Fibroblast of skin of left biceps (primary cell): ENCODE measurements at regions not wholly inside any gene's neighbourhood (a gene's known extent, or its start where the extent isn't known, plus 50 kb on each side); places are given as distances from the start of the nearest gene placed in this dataset.
A peak's percentile ranks its signal among the peaks of the same experiment; 100 is the strongest.

Experiments
- DNase-seq, 2 experiments: peaks; one replicate each; pipeline ENCODE4 v3.0.0-alpha.2; 2013; ENCODE audit warnings: low read depth in 2 of 2

GRCh38 chr12:123041042-123041531 lies 60.6 kb downstream of the ARL6IP4 start:
- DNase-seq, result no peak

- no peak for DNase-seq
Measured at GRCh38 chr12:123040106-123040505, 59.6 kb downstream of the ARL6IP4 start.

- no peak for DNase-seq
Measured at GRCh38 chr12:123038966-123039365, 58.5 kb downstream of the ARL6IP4 start.

- no peak for DNase-seq
Measured at GRCh38 chr12:123038486-123038885, 58.0 kb downstream of the ARL6IP4 start.

GRCh38 chr12:123037791-123038190 lies 57.3 kb downstream of the ARL6IP4 start:
- DNase-seq, result no peak

GRCh38 chr12:123036466-123037285 lies 56.2 kb downstream of the ARL6IP4 start:
- DNase-seq, result no peak

DNA sequence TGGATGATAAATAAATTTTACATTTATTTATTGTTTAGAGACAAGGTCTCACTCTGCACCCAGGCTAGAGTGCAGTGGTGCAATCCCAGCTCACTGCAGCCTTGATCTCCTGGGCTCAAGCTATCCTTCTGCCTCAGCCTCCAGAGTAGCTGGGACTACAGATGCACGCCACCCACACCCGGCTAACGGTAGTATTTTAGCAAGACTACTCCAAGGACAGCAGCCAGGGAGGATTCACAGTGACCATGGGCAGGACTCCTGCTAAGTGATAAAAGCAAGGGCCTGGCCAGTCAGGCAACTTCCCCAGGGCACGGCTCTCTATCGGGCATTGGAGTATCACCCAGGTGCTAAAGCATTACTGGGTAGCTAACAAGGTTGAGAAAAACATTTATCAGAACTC lies 55.4 kb downstream of the ARL6IP4 start:
- DNase-seq, result no peak

DNA sequence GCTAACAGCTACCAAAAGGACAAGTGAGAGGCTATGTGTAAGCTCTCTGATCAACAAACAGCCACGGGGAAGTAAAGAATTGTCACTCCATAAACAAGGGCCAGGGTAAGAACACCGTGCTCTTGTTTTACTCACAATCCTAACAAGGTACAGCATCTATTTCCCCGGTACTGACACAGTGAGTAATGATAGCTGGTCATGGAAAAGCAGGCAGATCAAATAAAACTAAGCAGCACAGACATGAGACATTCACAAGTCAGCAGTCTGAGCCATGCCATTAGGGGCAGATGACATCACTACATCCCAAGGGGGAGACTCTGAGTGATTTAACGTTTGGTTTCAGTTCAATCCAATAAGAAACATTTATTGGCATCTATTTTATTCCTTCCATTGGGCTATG lies 54.4 kb downstream of the ARL6IP4 start:
- peak in 1 of 2 experiments; percentile 26 for DNase-seq

GRCh38 chr12:123034022-123034541 lies 53.6 kb downstream of the ARL6IP4 start:
- DNase-seq, result no peak

DNA sequence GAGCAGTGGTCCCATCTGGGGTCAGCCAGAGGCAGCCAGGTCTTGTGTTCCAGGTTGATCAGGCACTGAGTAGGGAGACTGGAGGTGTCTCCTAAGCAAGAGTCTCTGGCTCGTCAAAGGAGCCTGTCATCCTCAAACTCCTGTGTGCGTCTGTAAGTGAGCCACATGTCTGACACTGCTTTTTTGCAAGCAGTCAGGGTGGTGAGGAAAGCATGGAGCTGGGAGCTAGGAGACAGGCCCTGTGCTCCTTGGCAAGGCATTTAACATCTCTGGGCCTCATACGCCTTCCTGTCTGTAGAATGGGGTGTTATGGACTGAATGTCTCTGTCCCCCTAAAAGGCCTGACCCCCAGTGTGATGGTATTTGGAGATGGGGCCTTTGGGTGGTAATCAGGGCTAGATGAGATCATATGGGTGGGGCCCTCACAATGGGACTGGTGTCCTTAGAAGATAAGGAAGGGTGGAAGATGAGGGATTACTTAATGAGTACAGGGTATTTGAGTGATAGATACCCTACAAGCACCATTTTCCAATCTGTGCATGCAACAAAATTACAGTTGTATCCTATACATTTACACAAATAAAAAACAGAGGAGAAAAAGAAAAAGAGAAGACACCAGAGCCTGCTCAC lies 53.0 kb downstream of the ARL6IP4 start:
- no peak for DNase-seq

DNA sequence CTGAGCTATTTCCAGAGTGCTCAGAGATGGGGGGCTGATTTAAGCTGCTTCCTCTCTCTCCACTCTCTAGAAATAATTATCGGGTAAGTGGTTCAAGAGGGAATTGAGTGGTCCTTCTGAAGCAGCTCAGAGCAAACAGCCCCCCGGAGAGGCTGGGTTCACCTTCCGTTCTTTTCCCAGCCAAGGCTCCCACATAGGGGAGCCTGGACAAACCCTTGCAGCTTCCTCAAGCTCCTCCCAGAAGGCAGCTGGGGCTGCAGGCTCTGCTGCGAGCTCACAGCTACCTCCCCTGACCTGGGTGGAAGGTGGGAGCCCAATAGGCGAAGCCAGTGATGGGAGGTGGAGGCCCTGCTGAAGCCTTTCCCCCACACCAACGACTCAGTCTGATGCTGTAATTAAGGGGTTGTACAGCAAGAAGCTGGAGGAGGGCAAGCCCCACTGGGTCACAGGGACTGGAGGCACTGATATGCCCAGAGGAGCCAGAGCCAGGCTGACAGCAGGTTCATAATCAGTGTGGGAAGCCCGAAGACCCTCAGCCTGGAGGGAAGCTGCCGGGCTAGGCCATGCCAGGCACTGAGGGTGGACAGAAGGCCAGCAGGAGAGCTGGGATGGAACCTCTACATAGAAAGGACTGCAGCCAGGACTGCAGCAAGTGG lies 52.4 kb downstream of the ARL6IP4 start:
- no peak for DNase-seq
